HepG2 (cell line): ENCODE measurements at regions not wholly inside any gene's neighbourhood (a gene's known extent, or its start where the extent isn't known, plus 50 kb on each side); places are given as distances from the start of the nearest gene placed in this dataset.

Experiments used
- HNF4G ChIP-seq, 2 experiments: sonication (generic) in 1 of 2; formaldehyde crosslinking in 1 of 2; IDR thresholded peaks; 2 replicates each; pipeline versions ENCODE4 v1.4.0 to v1.6.1; 2011 to 2020; ENCODE audit warnings: borderline replicate concordance in 2 of 2, low read depth in 2 of 2, mild to moderate bottlenecking in 2 of 2, low read length in 1 of 2, missing genetic modification reagents in 1 of 2, moderate library complexity in 1 of 2
- JUNB ChIP-seq: sonication (generic); formaldehyde crosslinking; IDR thresholded peaks from 2 replicates; pipeline ENCODE4 v1.8.0; 2022; ENCODE audit warnings: missing genetic modification reagents, mild to moderate bottlenecking, borderline replicate concordance
- JUND ChIP-seq: sonication (generic); formaldehyde crosslinking; IDR thresholded peaks from 2 replicates; pipeline ENCODE4 v1.8.0; 2022; ENCODE audit warnings: mild to moderate bottlenecking, missing genetic modification reagents
- MED8 ChIP-seq: sonication (generic); formaldehyde crosslinking; IDR thresholded peaks from 2 replicates; pipeline ENCODE4 v1.8.1; 2023; ENCODE audit warnings: mild to moderate bottlenecking, missing genetic modification reagents; ENCODE audit not compliant: insufficient replicate concordance
- PHF20 ChIP-seq: sonication (generic); formaldehyde crosslinking; IDR thresholded peaks from 2 replicates; pipeline ENCODE4 v1.5.0; 2020; ENCODE audit warnings: mild to moderate bottlenecking, missing genetic modification reagents
- POLR2A ChIP-seq, 2 experiments: IDR thresholded peaks; 2 replicates each; pipeline ENCODE4 v1.6.1; 2011; ENCODE audit warnings: low read depth in 2 of 2, low read length in 2 of 2, mild to moderate bottlenecking in 1 of 2, moderate library complexity in 1 of 2; ENCODE audit not compliant: insufficient read depth in 1 of 2
- PRMT3 ChIP-seq: sonication (generic); formaldehyde crosslinking; IDR thresholded peaks from 2 replicates; pipeline ENCODE4 v1.8.1; 2022; ENCODE audit warnings: low read depth, mild to moderate bottlenecking, moderate library complexity, missing genetic modification reagents, borderline replicate concordance
- SP2 ChIP-seq: sonication (generic); formaldehyde crosslinking; IDR thresholded peaks from 2 replicates; pipeline ENCODE4 v1.5.1; 2020; ENCODE audit warnings: mild to moderate bottlenecking, missing genetic modification reagents
- ZFP1 ChIP-seq: IDR thresholded peaks from 2 replicates; pipeline ENCODE4 v1.6.1; 2016
- ZFP90 ChIP-seq: sonication (generic); formaldehyde crosslinking; IDR thresholded peaks from 2 replicates; pipeline ENCODE4 v1.8.0; 2022; ENCODE audit warnings: missing genetic modification reagents, mild to moderate bottlenecking, inconsistent platforms, borderline replicate concordance
- ZNF615 ChIP-seq: sonication (generic); formaldehyde crosslinking; IDR thresholded peaks from 2 replicates; pipeline ENCODE4 v1.5.0; 2020; ENCODE audit warnings: mild to moderate bottlenecking, missing genetic modification reagents, borderline replicate concordance
- TF ChIP-seq, protein P1 (sequence below): fragments of 450-650 bp; IDR thresholded peaks from 2 replicates; pipeline ENCODE4 v1.6.1; 2016
- TF ChIP-seq, protein P2 (sequence below): sonication (generic); formaldehyde crosslinking; IDR thresholded peaks from 2 replicates; pipeline ENCODE4 v1.5.0; 2020; ENCODE audit warnings: mild to moderate bottlenecking, missing genetic modification reagents, moderate library complexity
- TF ChIP-seq, protein P3 (sequence below): sonication (generic); formaldehyde crosslinking; IDR thresholded peaks from 2 replicates; pipeline ENCODE4 v1.8.0; 2023; ENCODE audit warnings: mild to moderate bottlenecking, missing genetic modification reagents

DNA sequence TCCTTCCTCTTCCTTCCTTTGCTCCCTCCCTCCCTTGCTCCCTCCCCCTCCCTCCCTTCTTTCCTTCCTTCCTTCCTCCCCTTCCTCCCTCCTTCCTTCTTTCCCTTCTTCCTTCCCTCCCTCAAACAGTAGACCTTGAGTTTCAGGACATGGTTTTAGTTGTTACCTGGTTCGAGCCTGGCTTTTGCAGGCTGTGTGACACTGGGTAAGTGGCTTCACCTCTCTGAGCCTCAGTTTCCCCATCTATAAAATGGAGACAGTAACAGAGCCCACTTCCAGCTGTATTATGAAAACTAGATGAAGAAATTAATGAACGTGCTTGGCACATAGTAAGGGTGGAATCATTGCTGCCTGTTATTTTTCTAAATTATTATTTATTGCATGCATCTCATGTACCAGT, 171.0 kb upstream of the LHX5 start:
- TF ChIP-seq ZFP1 (CRISPR knock-in tag) = no peak
- TF ChIP-seq, protein P1, sequence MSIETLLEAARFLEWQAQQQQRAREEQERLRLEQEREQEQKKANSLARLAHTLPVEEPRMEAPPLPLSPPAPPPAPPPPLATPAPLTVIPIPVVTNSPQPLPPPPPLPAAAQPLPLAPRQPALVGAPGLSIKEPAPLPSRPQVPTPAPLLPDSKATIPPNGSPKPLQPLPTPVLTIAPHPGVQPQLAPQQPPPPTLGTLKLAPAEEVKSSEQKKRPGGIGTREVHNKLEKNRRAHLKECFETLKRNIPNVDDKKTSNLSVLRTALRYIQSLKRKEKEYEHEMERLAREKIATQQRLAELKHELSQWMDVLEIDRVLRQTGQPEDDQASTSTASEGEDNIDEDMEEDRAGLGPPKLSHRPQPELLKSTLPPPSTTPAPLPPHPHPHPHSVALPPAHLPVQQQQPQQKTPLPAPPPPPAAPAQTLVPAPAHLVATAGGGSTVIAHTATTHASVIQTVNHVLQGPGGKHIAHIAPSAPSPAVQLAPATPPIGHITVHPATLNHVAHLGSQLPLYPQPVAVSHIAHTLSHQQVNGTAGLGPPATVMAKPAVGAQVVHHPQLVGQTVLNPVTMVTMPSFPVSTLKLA = no peak
- TF ChIP-seq PHF20 (CRISPR knock-in tag) = no peak
- no peak for TF ChIP-seq MED8 (CRISPR knock-in tag)
- TF ChIP-seq SP2 = no peak
- no peak for TF ChIP-seq ZNF615
- TF ChIP-seq POLR2A (IDR thresholded peaks at IDR 0.05; ENCODE audit: insufficient read depth in 1 of 2, low read depth in 2 of 2, low read length in 2 of 2) = no peak
- TF ChIP-seq, protein P2, sequence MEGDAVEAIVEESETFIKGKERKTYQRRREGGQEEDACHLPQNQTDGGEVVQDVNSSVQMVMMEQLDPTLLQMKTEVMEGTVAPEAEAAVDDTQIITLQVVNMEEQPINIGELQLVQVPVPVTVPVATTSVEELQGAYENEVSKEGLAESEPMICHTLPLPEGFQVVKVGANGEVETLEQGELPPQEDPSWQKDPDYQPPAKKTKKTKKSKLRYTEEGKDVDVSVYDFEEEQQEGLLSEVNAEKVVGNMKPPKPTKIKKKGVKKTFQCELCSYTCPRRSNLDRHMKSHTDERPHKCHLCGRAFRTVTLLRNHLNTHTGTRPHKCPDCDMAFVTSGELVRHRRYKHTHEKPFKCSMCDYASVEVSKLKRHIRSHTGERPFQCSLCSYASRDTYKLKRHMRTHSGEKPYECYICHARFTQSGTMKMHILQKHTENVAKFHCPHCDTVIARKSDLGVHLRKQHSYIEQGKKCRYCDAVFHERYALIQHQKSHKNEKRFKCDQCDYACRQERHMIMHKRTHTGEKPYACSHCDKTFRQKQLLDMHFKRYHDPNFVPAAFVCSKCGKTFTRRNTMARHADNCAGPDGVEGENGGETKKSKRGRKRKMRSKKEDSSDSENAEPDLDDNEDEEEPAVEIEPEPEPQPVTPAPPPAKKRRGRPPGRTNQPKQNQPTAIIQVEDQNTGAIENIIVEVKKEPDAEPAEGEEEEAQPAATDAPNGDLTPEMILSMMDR = no peak
- TF ChIP-seq JUNB (CRISPR knock-in tag) = no peak
- no peak for TF ChIP-seq PRMT3
- no peak for TF ChIP-seq HNF4G (IDR thresholded peaks at IDR 0.05; ENCODE audit: borderline replicate concordance, low read depth, low read length)
- no peak for TF ChIP-seq HNF4G (CRISPR knock-in tag; IDR thresholded peaks at IDR 0.05; ENCODE audit: borderline replicate concordance, low read depth)
- TF ChIP-seq JUND = no peak
- TF ChIP-seq, protein P3, sequence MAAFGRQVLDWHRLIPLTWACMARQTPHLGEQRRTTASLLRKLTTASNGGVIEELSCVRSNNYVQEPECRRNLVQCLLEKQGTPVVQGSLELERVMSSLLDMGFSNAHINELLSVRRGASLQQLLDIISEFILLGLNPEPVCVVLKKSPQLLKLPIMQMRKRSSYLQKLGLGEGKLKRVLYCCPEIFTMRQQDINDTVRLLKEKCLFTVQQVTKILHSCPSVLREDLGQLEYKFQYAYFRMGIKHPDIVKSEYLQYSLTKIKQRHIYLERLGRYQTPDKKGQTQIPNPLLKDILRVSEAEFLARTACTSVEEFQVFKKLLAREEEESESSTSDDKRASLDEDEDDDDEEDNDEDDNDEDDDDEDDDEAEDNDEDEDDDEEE (CRISPR knock-in tag) = no peak
- no peak for TF ChIP-seq ZFP90 (CRISPR knock-in tag)
